MCF 10A (cell line): ENCODE measurements at regions not wholly inside any gene's neighbourhood (a gene's known extent, or its start where the extent isn't known, plus 50 kb on each side); places are given as distances from the start of the nearest gene placed in this dataset.
"Not testable (repeated sequence)": the region's sequence is repeated elsewhere in the genome, so short reads cannot be mapped to it uniquely, and the experiment has no call there.

Experiments used
- BruUV-seq: library from RNA; stranded (reverse); fragments of 400-500 nt; replicated peaks from 2 replicates; lab custom pipeline; 2021; lab: Mats Ljungman, UMichigan
- CTCF ChIA-PET: fragments of 300-600 bp; sonication (Branson Sonifier 250); formaldehyde crosslinking; extraction: SDS; loops from one replicate; lab custom pipeline; 2021; ENCODE audit warnings: antibody characterized with exemption, inconsistent platforms; lab: Yijun Ruan, JAX
- POLR2A ChIA-PET: fragments of 300-600, 350-650 bp; sonication (Branson Sonifier 250); formaldehyde crosslinking; extraction: SDS; loops from one replicate; lab custom pipeline; 2020; ENCODE audit warnings: antibody characterized with exemption, inconsistent platforms; lab: Yijun Ruan, JAX
- DNase-seq: peaks from one replicate; pipeline ENCODE4 v3.0.0-alpha.2; 2018; ENCODE audit not compliant: unreplicated experiment
- H3K27ac Mint-ChIP-seq: one replicate; pipeline ENCODE4 v1.8.0; 2022; ENCODE audit warnings: mild to moderate bottlenecking, low read depth, mixed read lengths; ENCODE audit not compliant: unreplicated experiment
- H3K27me3 Mint-ChIP-seq: one replicate; pipeline ENCODE4 v1.8.0; 2022; ENCODE audit warnings: mixed read lengths; ENCODE audit not compliant: insufficient read depth, unreplicated experiment
- H3K36me3 Mint-ChIP-seq: one replicate; pipeline ENCODE4 v1.8.0; 2022; ENCODE audit warnings: mild to moderate bottlenecking, moderate library complexity, mixed read lengths; ENCODE audit not compliant: insufficient read depth, unreplicated experiment
- H3K4me1 Mint-ChIP-seq: one replicate; pipeline ENCODE4 v1.8.0; 2022; ENCODE audit warnings: mixed read lengths; ENCODE audit not compliant: insufficient read depth, unreplicated experiment
- H3K4me3 Mint-ChIP-seq: one replicate; pipeline ENCODE4 v1.8.0; 2022; ENCODE audit warnings: mild to moderate bottlenecking, moderate library complexity, mixed read lengths; ENCODE audit not compliant: unreplicated experiment
- H3K9me3 Mint-ChIP-seq: one replicate; pipeline ENCODE4 v1.8.0; 2022; ENCODE audit warnings: mixed read lengths; ENCODE audit not compliant: unreplicated experiment
- intact Hi-C: fragments of 100-400 bp; cut with micrococcal nuclease; formaldehyde crosslinking; loops from 2 replicates; pipeline ENCODE4 v1.14.1; 2022
- TF ChIP-seq, protein P1 (sequence below): fragments of 200-600 bp; IDR thresholded peaks from one replicate; pipeline ENCODE4 v1.8.0; 2022; ENCODE audit warnings: antibody characterized with exemption, mild to moderate bottlenecking; ENCODE audit not compliant: unreplicated experiment

DNA sequence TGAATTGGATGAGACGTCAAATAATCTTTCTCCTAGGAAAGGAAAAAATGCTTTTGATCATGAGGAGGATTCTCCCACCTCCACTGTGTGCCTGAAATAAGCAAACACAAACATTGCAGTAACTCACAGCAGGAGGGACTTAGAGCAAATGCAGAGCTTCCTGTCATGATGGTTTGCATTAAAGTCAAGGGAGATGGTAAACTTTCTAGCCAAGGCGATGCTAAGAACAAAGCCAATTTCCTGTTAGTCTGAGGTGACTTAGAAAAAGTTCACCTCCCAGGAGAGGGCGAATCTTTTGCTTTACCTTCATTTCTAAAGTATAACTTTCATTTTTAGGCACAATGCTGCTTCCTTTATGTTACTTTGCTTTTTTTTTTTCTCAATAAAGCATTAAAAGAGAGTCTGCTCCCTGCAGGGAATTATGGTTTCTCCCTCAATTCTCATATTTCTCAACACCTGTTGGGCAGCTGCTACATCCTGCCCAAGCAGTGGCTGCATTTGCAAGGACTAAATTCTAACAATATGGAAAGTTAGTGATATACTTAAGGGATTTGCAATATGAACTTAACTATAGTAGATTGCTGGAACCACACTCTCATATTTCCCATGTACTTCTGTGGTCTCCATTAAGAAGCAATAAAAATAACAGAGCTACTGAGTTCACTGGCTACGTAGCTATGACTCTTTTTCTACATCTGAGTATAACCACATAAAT, 175.6 kb downstream of the PCTP start:
- TF ChIP-seq, protein P1, sequence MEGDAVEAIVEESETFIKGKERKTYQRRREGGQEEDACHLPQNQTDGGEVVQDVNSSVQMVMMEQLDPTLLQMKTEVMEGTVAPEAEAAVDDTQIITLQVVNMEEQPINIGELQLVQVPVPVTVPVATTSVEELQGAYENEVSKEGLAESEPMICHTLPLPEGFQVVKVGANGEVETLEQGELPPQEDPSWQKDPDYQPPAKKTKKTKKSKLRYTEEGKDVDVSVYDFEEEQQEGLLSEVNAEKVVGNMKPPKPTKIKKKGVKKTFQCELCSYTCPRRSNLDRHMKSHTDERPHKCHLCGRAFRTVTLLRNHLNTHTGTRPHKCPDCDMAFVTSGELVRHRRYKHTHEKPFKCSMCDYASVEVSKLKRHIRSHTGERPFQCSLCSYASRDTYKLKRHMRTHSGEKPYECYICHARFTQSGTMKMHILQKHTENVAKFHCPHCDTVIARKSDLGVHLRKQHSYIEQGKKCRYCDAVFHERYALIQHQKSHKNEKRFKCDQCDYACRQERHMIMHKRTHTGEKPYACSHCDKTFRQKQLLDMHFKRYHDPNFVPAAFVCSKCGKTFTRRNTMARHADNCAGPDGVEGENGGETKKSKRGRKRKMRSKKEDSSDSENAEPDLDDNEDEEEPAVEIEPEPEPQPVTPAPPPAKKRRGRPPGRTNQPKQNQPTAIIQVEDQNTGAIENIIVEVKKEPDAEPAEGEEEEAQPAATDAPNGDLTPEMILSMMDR, result no peak
- Mint-ChIP-seq H3K9me3 (peaks cover 13% of the 10 kb centered on the region), H3K4me3 (no peak overlapping the region), H3K27ac (no peak overlapping the region), H3K36me3 (no peaks in the 10 kb centered on the region), H3K4me1 (no peaks in the 10 kb centered on the region), H3K27me3 (no peaks in the 10 kb centered on the region)
- DNase-seq, result no peak
- BruUV-seq, result no TSS peak
- ChIA-PET CTCF (no interaction called here), POLR2A (interaction anchor here (1.2 kb wide), 1 partner anchor 8 kb away, joined by 3 read pairs; no protein-coding TSS in a partner anchor)
- intact Hi-C loops, result no loop called here

DNA sequence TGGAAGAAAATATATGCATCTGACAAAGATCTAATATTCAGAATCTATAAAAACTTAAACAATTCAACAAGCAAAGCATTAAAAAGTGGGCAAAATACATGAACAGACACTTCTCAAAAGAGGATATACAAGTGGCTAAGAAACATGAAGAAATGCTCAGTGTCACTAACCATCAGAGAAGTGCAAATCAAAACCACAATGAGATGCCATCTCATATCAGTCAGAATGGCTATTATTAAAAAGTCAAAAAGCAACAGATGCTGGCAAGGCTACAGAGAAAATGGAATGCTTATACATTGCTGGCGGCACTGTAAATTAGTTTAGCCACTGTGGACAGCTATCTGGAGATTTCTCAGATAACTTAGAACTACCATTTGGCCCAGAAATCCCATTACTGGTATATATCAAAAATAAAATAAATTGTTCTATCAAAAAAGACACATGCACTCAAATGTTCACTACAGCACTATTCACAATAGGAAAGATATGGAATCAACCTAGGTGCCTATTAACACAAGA, 179.5 kb downstream of the PCTP start:
- no peaks in the 10 kb centered on the region for H3K36me3 Mint-ChIP-seq
- peaks cover 13% of the 10 kb centered on the region for H3K9me3 Mint-ChIP-seq
- H3K27ac Mint-ChIP-seq, result no peak overlapping the region
- H3K4me3 Mint-ChIP-seq, result no peak overlapping the region
- DNase-seq, result no peak
- TF ChIP-seq, protein P1, result no peak
- no peaks in the 10 kb centered on the region for H3K4me1 Mint-ChIP-seq
- intact Hi-C loops, result no loop called here
- no TSS peak for BruUV-seq
- ChIA-PET CTCF (interaction anchor here (0.6 kb wide), 1 partner anchor 131 kb away, joined by 4 read pairs; no protein-coding TSS in a partner anchor), POLR2A (no interaction called here)
- no peaks in the 10 kb centered on the region for H3K27me3 Mint-ChIP-seq

DNA sequence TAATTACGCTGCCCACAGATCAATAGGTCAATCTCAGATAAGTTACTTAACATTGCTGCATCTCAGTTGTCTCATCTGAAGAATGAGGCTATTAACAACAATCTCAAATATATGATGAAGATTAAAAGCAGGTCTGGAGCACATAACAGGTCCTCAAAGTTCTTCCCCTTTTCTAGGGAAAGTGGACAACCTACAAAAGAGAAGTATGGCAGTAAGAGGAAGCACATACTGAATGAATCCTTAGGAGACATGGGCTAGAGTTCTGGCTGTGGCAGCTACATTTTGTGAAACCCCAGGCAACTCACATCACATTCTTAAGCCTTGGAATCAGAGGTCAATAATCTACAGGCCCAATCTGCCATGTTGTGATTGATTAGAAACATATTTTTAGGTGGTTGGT, 180.6 kb downstream of the PCTP start:
- intact Hi-C loops, result no loop called here
- Mint-ChIP-seq H3K27me3 (no peaks in the 10 kb centered on the region), H3K4me3 (no peak overlapping the region), H3K4me1 (no peaks in the 10 kb centered on the region), H3K27ac (no peak overlapping the region), H3K36me3 (no peaks in the 10 kb centered on the region), H3K9me3 (peaks cover 13% of the 10 kb centered on the region)
- DNase-seq, result no peak
- no TSS peak for BruUV-seq
- ChIA-PET POLR2A (no interaction called here), CTCF (no interaction called here)
- TF ChIP-seq, protein P1, result no peak

DNA sequence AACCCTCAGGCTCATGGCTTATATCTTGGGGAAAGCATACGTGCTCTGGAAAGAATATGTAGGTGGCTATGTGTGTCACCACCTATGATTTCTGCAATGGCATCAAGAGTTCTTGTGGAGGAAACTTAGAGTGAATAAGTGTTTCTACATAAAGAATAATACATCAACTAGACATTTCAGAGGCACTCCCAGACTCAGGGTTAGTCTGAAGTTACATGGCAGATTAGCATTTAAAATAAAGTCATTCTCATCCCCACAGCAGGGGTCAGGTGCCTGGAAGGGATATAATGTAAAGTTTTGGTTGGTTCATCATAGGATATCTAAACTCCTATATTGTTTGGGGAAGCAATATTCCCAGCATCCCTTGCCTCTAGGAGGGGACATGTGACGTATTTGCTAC, 182.1 kb downstream of the PCTP start:
- TF ChIP-seq, protein P1, result no peak
- peaks cover 13% of the 10 kb centered on the region for H3K9me3 Mint-ChIP-seq
- intact Hi-C loops, result no loop called here
- no TSS peak for BruUV-seq
- CTCF ChIA-PET, result no interaction called here
- H3K27ac Mint-ChIP-seq, result no peak overlapping the region
- DNase-seq, result no peak
- H3K27me3 Mint-ChIP-seq, result no peaks in the 10 kb centered on the region
- H3K36me3 Mint-ChIP-seq, result no peaks in the 10 kb centered on the region
- no peaks in the 10 kb centered on the region for H3K4me1 Mint-ChIP-seq
- POLR2A ChIA-PET, result no interaction called here
- no peak overlapping the region for H3K4me3 Mint-ChIP-seq

DNA sequence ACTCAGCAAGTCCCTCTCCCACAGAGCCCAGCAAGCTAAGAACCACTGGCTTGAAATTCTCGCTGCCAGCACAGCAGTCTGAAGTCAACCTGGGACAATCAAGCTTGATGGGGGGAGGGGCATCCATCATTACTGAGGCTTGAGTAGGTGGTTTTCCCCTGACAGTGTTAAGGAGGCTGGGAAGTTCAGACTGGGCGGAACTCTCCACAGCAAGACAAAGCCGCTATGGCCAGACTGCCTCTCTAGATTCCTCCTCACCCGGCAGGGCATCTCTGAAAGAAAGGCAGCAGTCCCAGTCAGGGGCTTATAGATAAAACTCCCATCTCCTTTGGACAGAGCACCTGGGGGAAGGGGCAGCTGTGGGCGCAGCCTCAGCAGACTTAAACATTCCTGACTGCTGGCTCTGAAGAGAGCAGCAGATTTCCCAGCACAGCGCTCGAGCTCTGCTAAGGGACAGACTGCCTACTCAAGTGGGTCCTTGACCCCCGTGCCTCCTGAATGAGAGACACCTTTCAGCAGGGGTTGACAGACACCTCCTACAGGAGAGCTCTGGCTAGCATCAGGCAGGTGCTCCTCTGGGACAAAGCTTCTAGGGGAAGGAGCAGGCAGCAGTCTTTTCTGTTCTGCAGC, 188.4 kb downstream of the PCTP start:
- H3K4me3 Mint-ChIP-seq, H3K9me3 Mint-ChIP-seq, H3K27ac Mint-ChIP-seq, H3K27me3 Mint-ChIP-seq, BruUV-seq, intact Hi-C loops, H3K36me3 Mint-ChIP-seq, DNase-seq, POLR2A ChIA-PET, H3K4me1 Mint-ChIP-seq: not testable (repeated sequence)
- CTCF ChIA-PET, result interaction anchor here (0.6 kb wide), 1 partner anchor 279 kb away, joined by 4 read pairs; no protein-coding TSS in a partner anchor
